BJ (cell line): ENCODE measurements at regions not wholly inside any gene's neighbourhood (a gene's known extent, or its start where the extent isn't known, plus 50 kb on each side); places are given as distances from the start of the nearest gene placed in this dataset.

Source experiments
- CTCF ChIA-PET: fragments of 350-600 bp; formaldehyde crosslinking; extraction: SDS; loops from one replicate; lab custom pipeline; 2021; ENCODE audit warnings: antibody characterized with exemption, inconsistent platforms; lab: Yijun Ruan, JAX
- POLR2A ChIA-PET: fragments of 300-600 bp; sonication (Branson Sonifier 250); formaldehyde crosslinking; extraction: SDS; loops from one replicate; lab custom pipeline; 2021; ENCODE audit warnings: antibody characterized with exemption; lab: Charles Lee
- DNase-seq: peaks from one replicate; pipeline ENCODE4 v3.0.0-alpha.2; 2011; ENCODE audit warnings: low read depth
- H3K27me3 ChIP-seq: 2 replicates; pipeline ENCODE4 v1.6.0; 2011; ENCODE audit warnings: low read length; ENCODE audit not compliant: control insufficient read depth, insufficient read depth
- H3K36me3 ChIP-seq: 2 replicates; pipeline ENCODE4 v1.5.1; 2011; ENCODE audit warnings: low read length; ENCODE audit not compliant: control insufficient read depth, insufficient read depth
- H3K4me3 ChIP-seq: 2 replicates; pipeline ENCODE4 v1.5.1; 2011; ENCODE audit warnings: low read depth, mild to moderate bottlenecking, control low read depth, low read length
- CTCF ChIP-seq: IDR thresholded peaks from 2 replicates; pipeline ENCODE4 v1.5.1; 2011; ENCODE audit warnings: low read depth, mild to moderate bottlenecking, control low read depth, inconsistent platforms, low read length, moderate library complexity; ENCODE audit not compliant: insufficient read depth

- CTCF ChIA-PET = interaction anchor here (1.0 kb wide), 1 partner anchor 9 kb away, joined by 3 read pairs; no protein-coding TSS in a partner anchor
- DNase-seq = no peak
- TF ChIP-seq CTCF = no peak
These were observed 732.0 kb downstream of the XPNPEP1 start for GRCh38 chr10:109191341-109191740.

GRCh38 chr10:109187677-109188076 lies 735.6 kb downstream of the XPNPEP1 start:
- POLR2A ChIA-PET = no interaction called here
- CTCF ChIA-PET = interaction anchor here (0.6 to 1.3 kb wide), 3 partner anchors 10 to 50 kb away, joined by 3 to 4 read pairs (median 3); no protein-coding TSS in a partner anchor
- no peak for TF ChIP-seq CTCF
- Histone ChIP-seq H3K27me3 (no peaks in the 10 kb centered on the region), H3K36me3 (no peaks in the 10 kb centered on the region), H3K4me3 (no peak overlapping the region)
- DNase-seq = no peak

More at GRCh38 chr10:109191341-109191740, 732.0 kb downstream of the XPNPEP1 start:
- no peak overlapping the region for H3K4me3 ChIP-seq
- no peaks in the 10 kb centered on the region for H3K27me3 ChIP-seq
- H3K36me3 ChIP-seq = no peaks in the 10 kb centered on the region
- POLR2A ChIA-PET = no interaction called here

- DNase-seq = no peak
These were observed 739.9 kb downstream of the XPNPEP1 start for GRCh38 chr10:109183366-109183765.

GRCh38 chr10:109178591-109178990 lies 744.7 kb downstream of the XPNPEP1 start:
- CTCF ChIA-PET = no interaction called here
- POLR2A ChIA-PET = no interaction called here
- Histone ChIP-seq H3K4me3 (no peak overlapping the region), H3K27me3 (no peaks in the 10 kb centered on the region), H3K36me3 (no peaks in the 10 kb centered on the region)
- TF ChIP-seq CTCF = no peak
- no peak for DNase-seq

More at GRCh38 chr10:109183366-109183765, 739.9 kb downstream of the XPNPEP1 start:
- Histone ChIP-seq H3K36me3 (no peaks in the 10 kb centered on the region), H3K4me3 (no peak overlapping the region), H3K27me3 (no peaks in the 10 kb centered on the region)
- ChIA-PET POLR2A (no interaction called here), CTCF (no interaction called here)
- no peak for TF ChIP-seq CTCF

GRCh38 chr10:109174526-109174925 lies 748.8 kb downstream of the XPNPEP1 start:
- ChIA-PET CTCF (no interaction called here), POLR2A (no interaction called here)
- no peak for TF ChIP-seq CTCF
- H3K27me3 ChIP-seq = no peaks in the 10 kb centered on the region
- DNase-seq = no peak
- no peak overlapping the region for H3K4me3 ChIP-seq
- no peaks in the 10 kb centered on the region for H3K36me3 ChIP-seq
